GM12892 (cell line): ENCODE measurements at regions not wholly inside any gene's neighbourhood (a gene's known extent, or its start where the extent isn't known, plus 50 kb on each side); places are given as distances from the start of the nearest gene placed in this dataset.

Experiments used
- POLR2A ChIP-seq: IDR thresholded peaks from 2 replicates; pipeline ENCODE4 v1.6.1; 2011; ENCODE audit warnings: low read depth, low read length, control low read depth
- POLR2AphosphoS5 ChIP-seq: IDR thresholded peaks from 2 replicates; pipeline ENCODE4 v1.6.1; 2011; ENCODE audit warnings: low read depth, low read length, control low read depth

DNA sequence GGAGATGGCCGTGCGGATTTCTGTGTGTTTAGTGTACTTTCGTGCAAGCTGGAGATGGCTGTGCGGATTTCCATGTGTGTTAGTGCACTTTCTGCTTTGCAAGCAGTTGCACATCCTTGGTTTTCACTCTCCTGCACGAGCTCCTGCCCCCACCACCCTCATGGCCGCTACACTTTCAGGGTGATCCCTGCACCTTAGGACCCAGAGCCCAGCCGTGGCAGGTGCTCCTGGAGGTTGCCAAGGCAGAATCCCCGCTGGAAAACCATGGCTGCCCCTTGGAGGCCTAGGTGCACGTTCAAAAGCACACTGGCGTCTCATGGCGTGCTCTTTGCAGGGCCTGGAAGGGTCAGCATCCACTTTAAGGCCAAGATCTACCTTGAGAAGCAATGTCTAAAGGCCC, 311.0 kb upstream of the TNRC6C start:
- no peak for TF ChIP-seq POLR2A
- no peak for TF ChIP-seq POLR2AphosphoS5
